Fibroblast of pulmonary artery (primary cell): ENCODE measurements at regions not wholly inside any gene's neighbourhood (a gene's known extent, or its start where the extent isn't known, plus 50 kb on each side); places are given as distances from the start of the nearest gene placed in this dataset.

Experiments used
- DNase-seq: peaks from one replicate; pipeline ENCODE4 v3.0.0-alpha.2; 2010; ENCODE audit warnings: low read depth
- H3K4me3 ChIP-seq: replicated peaks from 2 replicates; pipeline ENCODE4 v1.5.1; 2011; ENCODE audit warnings: low read depth, mild to moderate bottlenecking, control low read depth, low read length, moderate library complexity
- TF ChIP-seq, protein P1 (sequence below): IDR thresholded peaks from 2 replicates; pipeline ENCODE4 v1.5.1; 2011; ENCODE audit warnings: mild to moderate bottlenecking, control low read depth, low read length, inconsistent platforms; ENCODE audit errors: missing control alignments

DNA sequence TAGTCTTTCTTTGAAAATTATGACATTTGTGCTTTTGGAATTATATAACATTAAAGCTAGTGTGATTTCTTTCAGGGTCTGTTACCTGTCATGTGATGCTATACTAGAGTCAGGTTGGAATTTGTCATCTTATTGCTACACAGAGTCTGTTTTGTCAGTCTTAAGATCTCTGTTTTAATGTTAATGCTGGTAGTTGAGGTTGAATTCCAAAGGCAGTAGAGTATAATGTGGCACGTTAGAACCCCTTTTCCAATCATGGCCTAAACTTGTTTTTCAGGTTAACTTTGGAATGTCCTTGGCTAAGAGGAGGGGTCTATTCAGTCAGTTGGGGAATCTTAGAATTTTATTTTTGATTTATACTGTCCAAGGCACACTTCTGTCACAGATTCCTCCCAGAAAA lies 258.5 kb downstream of the PABPC4L start:
- H3K4me3 ChIP-seq: no peak overlapping the region
- TF ChIP-seq, protein P1, sequence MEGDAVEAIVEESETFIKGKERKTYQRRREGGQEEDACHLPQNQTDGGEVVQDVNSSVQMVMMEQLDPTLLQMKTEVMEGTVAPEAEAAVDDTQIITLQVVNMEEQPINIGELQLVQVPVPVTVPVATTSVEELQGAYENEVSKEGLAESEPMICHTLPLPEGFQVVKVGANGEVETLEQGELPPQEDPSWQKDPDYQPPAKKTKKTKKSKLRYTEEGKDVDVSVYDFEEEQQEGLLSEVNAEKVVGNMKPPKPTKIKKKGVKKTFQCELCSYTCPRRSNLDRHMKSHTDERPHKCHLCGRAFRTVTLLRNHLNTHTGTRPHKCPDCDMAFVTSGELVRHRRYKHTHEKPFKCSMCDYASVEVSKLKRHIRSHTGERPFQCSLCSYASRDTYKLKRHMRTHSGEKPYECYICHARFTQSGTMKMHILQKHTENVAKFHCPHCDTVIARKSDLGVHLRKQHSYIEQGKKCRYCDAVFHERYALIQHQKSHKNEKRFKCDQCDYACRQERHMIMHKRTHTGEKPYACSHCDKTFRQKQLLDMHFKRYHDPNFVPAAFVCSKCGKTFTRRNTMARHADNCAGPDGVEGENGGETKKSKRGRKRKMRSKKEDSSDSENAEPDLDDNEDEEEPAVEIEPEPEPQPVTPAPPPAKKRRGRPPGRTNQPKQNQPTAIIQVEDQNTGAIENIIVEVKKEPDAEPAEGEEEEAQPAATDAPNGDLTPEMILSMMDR: no peak
- no peak for DNase-seq

DNA sequence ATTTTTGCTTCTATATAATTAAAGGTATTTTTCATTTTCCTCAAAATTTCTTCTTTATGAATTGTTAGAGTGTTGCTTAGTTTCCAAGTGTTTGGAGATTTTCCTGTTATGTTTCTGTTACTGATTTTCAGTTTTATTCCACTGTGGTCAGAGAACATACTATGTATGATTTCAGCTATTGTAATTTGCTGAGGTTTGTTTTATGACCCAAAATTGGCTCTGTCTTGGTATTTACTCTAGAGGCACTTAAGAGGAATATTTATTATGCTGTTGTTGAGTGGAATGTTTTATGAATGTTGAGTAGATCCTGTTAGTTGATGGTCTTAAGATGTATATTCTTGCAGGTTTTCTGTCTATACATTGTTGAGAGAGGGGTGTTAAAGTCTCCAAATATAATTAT lies 263.5 kb downstream of the PABPC4L start:
- TF ChIP-seq, protein P1: no peak
- H3K4me3 ChIP-seq: no peak overlapping the region
- DNase-seq: no peak

DNA sequence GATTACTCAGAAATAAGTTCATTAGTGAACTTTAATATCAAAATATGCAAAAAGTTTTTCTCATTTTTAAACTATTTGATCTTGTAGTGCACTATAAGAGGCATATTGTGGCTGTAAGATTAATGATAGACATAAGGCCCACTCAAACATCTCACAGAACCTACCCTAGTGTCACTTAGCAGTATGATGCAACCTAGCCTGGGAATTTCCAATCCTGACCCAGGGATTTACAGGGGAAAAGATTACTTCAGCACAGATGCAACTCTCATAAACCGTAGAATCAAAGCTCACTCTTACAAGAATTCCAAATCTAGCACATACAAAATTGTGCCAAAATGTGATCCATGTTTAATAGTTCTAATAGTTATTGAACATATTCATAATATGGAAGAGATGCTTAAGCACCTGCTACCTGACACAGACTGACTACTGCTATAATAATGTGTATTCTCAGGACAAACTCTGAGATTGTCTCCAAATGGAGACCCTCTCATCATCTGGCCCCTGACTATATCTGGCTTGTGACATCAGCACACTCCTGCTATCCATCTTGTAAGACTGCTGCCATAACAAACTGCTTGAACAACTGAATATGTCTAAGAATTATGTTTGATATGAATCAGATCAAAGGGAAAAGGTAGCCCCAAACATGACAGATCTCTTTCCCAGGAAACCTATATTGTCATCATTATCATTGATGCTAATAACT lies 271.9 kb downstream of the PABPC4L start:
- no peak overlapping the region for H3K4me3 ChIP-seq
- TF ChIP-seq, protein P1: no peak
- no peak for DNase-seq

DNA sequence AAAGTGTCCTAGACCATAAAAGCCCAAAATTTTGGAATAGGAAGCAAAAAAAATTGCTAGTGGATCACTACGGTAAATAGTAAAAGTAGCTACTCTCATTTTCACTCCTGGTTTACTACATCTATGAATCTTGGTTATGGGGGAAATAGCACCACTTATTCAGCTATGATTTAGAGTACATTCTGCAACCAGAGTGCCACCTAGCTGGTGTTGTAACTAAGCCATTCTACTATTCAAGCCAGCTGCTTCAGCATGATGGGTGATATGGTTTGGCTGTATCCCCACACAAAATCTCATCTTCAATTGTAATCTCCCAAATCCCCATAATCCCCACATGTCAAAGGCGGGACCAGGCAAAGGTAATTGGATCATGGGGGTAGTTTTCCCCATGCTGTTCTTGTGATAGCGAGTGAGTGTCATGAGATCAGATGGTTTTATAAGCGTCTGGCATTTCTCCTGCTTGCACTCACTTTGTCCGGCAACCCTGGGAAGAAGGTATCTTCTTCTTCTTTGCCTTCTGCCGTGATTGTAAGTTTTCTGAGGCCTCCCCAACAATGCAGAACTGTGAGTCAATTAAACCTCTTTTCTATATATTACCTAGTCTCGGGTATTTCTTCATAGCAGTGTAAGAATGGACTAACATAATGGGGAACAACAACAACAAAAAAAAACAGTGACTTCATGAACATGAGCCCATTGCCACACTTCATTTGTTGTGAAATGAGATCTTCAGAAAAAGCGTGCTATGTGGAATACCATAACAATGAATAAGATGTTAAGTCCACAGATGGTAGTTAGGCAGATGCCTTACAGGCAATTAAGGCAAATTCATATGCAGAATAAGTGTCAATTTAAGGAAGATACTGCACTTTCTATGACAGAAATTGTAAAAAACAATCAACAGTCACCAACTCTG lies 280.1 kb downstream of the PABPC4L start:
- no peak overlapping the region for H3K4me3 ChIP-seq
- TF ChIP-seq, protein P1: peak; percentile 38
- DNase-seq: peak; percentile 44

DNA sequence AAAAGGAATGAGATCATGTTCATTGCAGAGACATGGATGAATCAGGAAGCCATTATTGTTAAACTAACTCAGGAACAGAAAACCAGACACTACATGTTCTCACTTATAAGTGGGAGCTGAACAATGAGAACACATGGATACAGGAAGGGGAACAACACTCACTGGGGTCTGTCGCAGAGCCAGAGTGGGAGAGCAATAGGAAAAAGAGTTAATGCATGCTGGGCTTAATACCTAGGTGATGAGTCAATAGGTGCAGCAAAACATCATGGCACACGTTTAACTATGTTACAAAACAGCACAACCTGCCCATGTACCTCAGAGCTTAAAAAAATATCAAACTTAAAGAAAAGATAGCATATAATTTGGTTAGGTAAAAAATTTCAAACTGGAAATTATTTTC lies 281.4 kb downstream of the PABPC4L start:
- H3K4me3 ChIP-seq: no peak overlapping the region
- no peak for DNase-seq
- TF ChIP-seq, protein P1: no peak

DNA sequence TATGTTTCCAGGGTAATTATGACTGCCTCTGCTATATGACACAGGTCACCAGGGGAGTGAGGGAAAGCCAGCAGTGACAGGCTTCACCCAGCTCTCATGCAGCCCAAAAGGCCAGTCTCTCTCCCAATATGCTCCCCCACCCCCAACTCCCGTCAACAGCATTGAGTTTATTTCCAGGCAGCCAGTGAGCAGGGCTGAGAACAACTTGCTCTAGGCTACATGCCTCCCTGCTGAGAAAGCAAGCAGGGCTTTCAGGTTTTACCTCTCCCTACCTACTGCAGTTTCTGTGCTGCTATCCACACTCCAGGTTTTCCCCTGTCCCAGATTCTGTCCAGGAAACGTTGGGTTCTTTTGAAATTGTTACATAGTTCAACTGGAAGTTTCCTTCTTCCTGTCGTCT lies 291.4 kb downstream of the PABPC4L start:
- DNase-seq: no peak
- TF ChIP-seq, protein P1: no peak
- no peak overlapping the region for H3K4me3 ChIP-seq
